Progenitor cell of endocrine pancreas (in vitro differentiated cells): ENCODE measurements at regions not wholly inside any gene's neighbourhood (a gene's known extent, or its start where the extent isn't known, plus 50 kb on each side); places are given as distances from the start of the nearest gene placed in this dataset.

Source experiments
- DNase-seq: peaks from one replicate; pipeline ENCODE4 v3.0.0; 2021; ENCODE audit warnings: low spot score; ENCODE audit not compliant: unreplicated experiment
- H3K27ac Mint-ChIP-seq: 2 replicates; pipeline ENCODE4 v1.8.0; 2021; ENCODE audit warnings: mild to moderate bottlenecking, moderate library complexity, mixed read lengths
- H3K27me3 Mint-ChIP-seq: 2 replicates; pipeline ENCODE4 v1.8.0; 2021; ENCODE audit warnings: mixed read lengths
- H3K36me3 Mint-ChIP-seq: 2 replicates; pipeline ENCODE4 v1.8.0; 2022; ENCODE audit warnings: mixed read lengths; ENCODE audit not compliant: insufficient read depth
- H3K4me1 Mint-ChIP-seq: 2 replicates; pipeline ENCODE4 v1.8.0; 2021; ENCODE audit warnings: low read depth, mixed read lengths
- H3K4me3 Mint-ChIP-seq: 2 replicates; pipeline ENCODE4 v1.8.0; 2021; ENCODE audit warnings: low read depth, mild to moderate bottlenecking, moderate library complexity, mixed read lengths
- H3K9me3 Mint-ChIP-seq: 2 replicates; pipeline ENCODE4 v1.8.0; 2021; ENCODE audit warnings: low read depth, mixed read lengths
- TF ChIP-seq, protein P1 (sequence below): fragments of 200-600 bp; sonication (generic); IDR thresholded peaks from one replicate; pipeline ENCODE4 v1.5.0; 2021; ENCODE audit warnings: antibody characterized with exemption, mild to moderate bottlenecking; ENCODE audit not compliant: unreplicated experiment

DNA sequence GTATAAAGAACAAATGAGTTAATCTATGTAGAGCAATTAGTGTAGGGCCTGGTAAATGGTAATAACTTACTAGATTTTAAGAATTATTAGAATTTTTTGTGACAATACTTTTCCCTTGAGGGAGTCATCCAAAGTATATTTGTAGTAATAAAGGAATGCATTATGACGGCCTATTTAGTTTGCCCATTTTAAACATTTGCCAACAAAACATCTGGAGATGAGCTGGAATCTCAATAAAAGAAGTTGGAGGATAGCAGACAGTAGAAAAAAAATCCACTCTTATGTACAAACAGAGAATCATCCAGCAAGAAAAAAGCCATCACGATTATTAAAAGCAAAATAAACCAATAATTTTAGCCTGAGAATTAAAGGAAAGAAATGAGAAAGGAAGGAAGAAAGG lies 567.3 kb upstream of the ADAMTS5 start:
- DNase-seq: no peak
- Mint-ChIP-seq H3K4me1 (peaks cover 3% of the 10 kb centered on the region), H3K36me3 (no peaks in the 10 kb centered on the region), H3K9me3 (no peaks in the 10 kb centered on the region), H3K27me3 (no peaks in the 10 kb centered on the region), H3K4me3 (no peak overlapping the region), H3K27ac (no peak overlapping the region)
- TF ChIP-seq, protein P1, sequence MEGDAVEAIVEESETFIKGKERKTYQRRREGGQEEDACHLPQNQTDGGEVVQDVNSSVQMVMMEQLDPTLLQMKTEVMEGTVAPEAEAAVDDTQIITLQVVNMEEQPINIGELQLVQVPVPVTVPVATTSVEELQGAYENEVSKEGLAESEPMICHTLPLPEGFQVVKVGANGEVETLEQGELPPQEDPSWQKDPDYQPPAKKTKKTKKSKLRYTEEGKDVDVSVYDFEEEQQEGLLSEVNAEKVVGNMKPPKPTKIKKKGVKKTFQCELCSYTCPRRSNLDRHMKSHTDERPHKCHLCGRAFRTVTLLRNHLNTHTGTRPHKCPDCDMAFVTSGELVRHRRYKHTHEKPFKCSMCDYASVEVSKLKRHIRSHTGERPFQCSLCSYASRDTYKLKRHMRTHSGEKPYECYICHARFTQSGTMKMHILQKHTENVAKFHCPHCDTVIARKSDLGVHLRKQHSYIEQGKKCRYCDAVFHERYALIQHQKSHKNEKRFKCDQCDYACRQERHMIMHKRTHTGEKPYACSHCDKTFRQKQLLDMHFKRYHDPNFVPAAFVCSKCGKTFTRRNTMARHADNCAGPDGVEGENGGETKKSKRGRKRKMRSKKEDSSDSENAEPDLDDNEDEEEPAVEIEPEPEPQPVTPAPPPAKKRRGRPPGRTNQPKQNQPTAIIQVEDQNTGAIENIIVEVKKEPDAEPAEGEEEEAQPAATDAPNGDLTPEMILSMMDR: no peak

DNA sequence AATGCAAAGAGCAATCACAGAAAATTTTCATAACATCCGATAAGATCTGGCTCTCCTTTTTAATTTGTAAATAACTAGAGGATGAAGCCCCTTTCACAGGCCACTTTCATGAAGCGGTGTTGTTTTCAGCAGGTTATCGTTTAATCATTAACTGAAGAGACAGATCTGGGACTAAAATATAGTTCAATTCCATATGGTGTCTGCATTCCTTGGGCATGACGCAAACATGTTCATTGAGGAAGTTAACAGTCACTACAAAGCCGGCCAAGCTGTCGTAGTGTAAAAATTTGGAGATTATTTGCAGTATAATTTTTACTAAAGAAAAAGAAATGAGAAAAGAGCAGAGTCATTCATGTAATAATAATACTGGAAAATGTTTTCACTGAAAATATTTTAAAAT lies 565.2 kb upstream of the ADAMTS5 start:
- no peaks in the 10 kb centered on the region for H3K9me3 Mint-ChIP-seq

DNA sequence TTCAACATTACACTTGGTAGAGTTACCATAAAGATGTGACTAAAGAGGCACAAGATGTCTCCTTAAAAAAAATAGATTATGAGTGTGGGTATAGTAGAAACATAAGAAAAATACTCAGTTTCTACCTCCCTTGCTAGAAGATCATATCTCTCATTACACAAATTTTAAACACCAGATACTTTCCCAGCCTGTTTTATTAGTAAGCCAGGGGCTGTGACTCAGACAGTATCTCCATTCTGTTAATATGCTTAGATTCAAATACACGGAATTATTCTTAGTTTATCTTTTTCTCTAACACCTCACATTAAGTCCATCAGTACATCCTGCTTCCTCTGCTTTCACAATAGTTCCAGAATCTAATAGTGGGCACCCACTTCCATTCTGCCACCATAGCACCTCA lies 561.8 kb upstream of the ADAMTS5 start:
- DNase-seq: no peak
- Mint-ChIP-seq H3K4me3 (no peak overlapping the region), H3K9me3 (no peaks in the 10 kb centered on the region), H3K4me1 (peaks cover 3% of the 10 kb centered on the region), H3K27ac (no peak overlapping the region), H3K27me3 (no peaks in the 10 kb centered on the region), H3K36me3 (no peaks in the 10 kb centered on the region)
- TF ChIP-seq, protein P1: no peak

More for the DNA sequence above, 565.2 kb upstream of the ADAMTS5 start:
- TF ChIP-seq, protein P1: no peak
- Mint-ChIP-seq H3K4me1 (peaks cover 3% of the 10 kb centered on the region), H3K4me3 (no peak overlapping the region), H3K27ac (no peak overlapping the region), H3K27me3 (no peaks in the 10 kb centered on the region), H3K36me3 (no peaks in the 10 kb centered on the region)
- no peak for DNase-seq

DNA sequence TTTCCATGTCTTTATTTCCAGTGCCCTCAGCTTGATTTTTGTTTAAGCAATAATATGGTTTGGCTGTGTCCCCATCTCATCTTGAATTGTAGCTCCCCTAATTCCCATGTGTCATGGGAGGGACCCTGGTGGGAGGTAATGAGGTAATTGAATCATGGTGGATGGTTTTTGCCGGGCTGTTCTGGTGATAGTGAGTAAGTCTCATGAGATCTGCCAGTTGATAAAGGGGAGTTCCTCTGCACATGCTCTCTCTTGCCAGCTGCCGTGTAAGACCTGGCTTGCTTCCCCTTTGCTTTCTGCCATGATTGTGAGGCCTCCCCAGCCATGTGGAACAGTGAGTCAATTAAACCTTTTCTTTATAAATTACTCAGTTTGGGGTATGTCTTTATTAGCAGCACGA lies 559.6 kb upstream of the ADAMTS5 start:
- no peak overlapping the region for H3K4me3 Mint-ChIP-seq
- H3K9me3 Mint-ChIP-seq: peaks cover 8% of the 10 kb centered on the region
- no peak overlapping the region for H3K27ac Mint-ChIP-seq
- no peaks in the 10 kb centered on the region for H3K27me3 Mint-ChIP-seq
- H3K4me1 Mint-ChIP-seq: no peaks in the 10 kb centered on the region
- TF ChIP-seq, protein P1: no peak
- DNase-seq: no peak
- H3K36me3 Mint-ChIP-seq: no peaks in the 10 kb centered on the region

DNA sequence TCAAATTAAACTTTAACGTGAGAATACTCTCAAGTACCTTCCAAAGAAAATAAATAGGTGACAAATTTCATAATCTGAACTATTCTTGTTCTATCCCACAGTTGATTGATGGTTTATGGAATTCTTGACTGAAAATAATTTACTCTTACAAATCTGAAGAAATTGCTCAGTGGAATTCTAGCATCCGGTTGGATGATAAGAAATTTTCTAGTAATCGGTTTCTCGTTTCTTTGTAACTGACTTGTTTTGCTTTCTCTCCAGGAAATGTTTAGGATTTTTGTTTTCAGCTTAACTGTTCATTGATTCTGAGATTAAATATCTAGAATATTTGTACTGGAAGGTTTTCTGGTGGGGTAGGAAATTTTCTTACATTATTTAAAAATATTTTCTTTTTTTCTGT lies 558.9 kb upstream of the ADAMTS5 start:
- TF ChIP-seq, protein P1: no peak
- H3K9me3 Mint-ChIP-seq: peaks cover 12% of the 10 kb centered on the region
- no peaks in the 10 kb centered on the region for H3K4me1 Mint-ChIP-seq
- H3K36me3 Mint-ChIP-seq: no peaks in the 10 kb centered on the region
- DNase-seq: no peak
- H3K27me3 Mint-ChIP-seq: no peaks in the 10 kb centered on the region
- no peak overlapping the region for H3K4me3 Mint-ChIP-seq
- H3K27ac Mint-ChIP-seq: no peak overlapping the region
